COLO668 (cell line): ENCODE measurements at regions not wholly inside any gene's neighbourhood (a gene's known extent, or its start where the extent isn't known, plus 50 kb on each side); places are given as distances from the start of the nearest gene placed in this dataset.
"Not testable (repeated sequence)": the region's sequence is repeated elsewhere in the genome, so short reads cannot be mapped to it uniquely, and the experiment has no call there.

ENCODE experiments used
- DNase-seq: peaks from one replicate; lab custom pipeline; 2025; ENCODE audit not compliant: unreplicated experiment; lab: John Stamatoyannopoulos, UW

DNA sequence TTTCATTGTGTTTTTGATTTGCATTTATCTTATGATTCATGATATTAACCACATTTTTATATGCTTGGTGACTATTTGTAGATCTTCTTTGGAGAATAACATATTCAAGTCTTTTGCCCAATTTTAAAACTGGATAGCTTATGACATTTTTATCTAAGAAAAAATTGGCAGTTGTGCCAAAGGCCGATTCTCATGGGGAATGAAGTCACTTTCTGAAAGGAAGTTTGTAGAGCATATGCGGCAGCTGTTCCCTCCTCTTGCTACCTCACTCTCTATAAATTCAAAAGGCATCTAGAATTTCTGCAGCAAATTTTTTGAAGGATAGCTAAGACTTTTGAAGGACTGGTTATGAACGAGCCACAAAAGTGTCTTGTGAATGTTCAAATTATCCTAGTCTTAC is 2353.5 kb downstream of the ARAP2 start:
- no peak for DNase-seq

DNA sequence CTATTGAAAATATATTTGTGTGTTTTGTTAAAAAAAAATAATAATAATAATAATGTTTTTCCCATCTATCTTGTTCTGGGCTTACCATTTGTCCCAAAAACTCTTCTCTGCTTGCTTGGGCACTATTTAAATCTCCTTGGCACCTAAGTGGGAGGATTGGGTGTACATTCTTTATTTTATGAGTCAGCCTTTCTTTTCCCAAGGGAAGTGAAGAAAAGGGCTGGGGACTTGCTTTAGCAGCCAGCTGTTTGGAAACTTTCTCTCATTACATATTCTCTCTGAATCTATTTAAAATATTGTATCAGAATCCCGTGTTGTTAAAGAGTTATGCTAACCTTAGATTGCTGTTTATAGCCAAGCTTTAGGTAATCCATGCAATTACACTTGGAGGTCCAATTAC is 2332.4 kb downstream of the ARAP2 start:
- no peak for DNase-seq

DNA sequence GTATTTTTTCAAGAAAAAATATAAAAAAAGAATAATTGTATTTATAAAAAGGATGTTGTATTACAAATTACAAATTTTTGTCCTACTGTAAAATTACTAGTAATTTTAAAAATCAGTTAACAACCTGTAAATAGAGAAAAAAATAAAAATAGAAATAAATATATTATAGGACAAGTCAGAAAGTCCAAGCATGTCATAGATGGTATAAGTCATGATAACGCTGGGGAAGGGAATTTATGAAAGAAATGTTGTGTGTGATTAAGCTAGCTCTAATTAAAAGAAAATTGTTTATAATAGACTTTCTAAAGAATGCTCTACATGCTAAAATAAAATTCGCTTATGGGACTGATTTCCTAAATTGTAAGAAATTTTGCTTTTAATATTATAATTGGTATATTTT is 2329.9 kb downstream of the ARAP2 start:
- no peak for DNase-seq

DNA sequence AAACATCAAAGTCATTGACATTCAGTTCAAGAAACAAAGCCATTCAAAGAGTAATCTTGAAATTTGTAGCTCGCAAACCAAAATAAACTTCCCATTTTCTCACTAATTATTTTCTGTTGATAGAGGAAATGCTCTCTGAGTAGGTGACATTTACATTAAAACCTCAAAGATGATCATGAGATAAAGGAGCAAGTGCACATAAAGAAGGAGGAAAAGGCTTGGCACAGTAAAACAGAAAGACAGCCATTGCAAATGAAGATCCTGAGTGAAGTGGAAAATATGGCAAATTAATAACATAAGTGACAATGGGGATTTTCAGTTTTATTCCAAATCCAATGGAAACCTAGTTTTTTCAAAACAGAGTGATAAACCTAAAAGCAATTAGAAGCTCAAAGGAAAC is 2320.8 kb downstream of the ARAP2 start:
- no peak for DNase-seq

DNA sequence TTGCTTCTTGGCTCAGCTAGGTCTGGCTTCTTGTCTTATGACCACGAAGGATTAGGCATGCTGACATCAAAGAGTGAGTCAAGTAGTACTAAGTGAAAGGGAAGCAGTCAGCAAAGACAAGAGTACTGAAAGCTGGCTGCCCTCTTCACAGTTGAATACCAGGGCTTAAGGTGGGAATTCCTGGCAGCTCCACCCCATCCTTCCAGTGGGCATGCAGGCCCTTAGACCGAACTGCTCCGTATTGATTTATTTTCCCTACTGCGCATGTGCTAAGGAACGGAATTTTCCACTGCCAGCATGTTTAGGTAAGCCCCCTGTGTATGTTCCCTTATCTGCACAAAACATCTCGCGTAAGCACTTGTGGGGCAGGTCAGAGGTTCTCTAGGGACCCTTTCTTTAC is 2320.1 kb downstream of the ARAP2 start:
- no peak for DNase-seq

DNA sequence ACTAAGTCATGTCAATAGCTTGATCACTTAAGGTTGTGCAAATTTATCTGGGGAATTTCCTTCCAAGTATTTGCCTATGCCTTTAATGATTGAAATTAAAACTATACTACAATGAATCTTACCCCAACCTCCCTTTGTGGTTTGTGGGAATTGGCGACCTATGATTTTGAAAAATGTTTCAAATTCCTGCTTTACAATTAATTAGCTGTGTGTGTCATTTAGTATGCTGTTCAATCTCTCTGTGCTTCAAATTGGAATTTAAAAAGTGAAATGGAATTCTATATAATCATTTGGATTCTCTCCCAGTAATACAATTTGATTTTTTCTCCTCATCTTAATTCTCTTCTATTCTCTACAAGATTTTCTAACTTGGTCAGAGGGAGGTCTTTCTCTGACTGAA is 2319.5 kb downstream of the ARAP2 start:
- DNase-seq, result no peak

DNA sequence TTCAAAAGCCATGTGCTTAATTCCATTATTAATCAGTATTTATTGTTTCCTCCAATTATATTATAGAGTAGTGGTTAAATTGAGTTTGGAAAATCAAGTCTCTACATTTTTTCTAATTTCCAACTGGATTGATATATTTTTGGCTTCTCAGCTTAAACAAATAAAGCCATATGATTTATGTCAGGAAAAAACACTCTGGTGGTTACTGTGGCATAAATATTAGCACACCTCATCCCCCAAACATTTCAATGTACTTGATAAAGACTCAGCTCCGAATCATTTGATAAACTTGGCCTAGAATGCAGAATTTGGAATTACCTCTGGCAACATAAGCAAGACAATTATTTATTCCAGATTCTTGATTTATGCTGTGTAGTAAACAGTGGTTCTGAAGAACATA is 2313.8 kb downstream of the ARAP2 start:
- no peak for DNase-seq

DNA sequence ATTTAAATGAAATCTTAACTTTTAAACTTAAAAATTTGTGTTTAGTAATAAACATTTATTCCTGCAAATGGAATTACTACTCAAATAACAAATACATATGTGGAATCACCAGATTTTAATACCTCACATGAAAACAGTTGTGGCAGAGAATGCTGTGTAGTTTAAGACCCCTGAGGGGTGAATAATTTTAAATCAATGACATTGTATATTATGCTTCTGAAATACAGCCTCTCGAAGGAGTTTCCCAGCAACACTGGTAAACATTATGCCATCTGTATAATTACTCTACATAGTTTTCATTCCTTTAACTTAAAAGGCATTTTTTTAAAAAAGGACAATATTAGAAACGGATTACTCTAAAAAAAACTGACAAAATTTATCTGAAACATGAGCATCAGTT is 2313.3 kb downstream of the ARAP2 start:
- DNase-seq, result no peak

DNA sequence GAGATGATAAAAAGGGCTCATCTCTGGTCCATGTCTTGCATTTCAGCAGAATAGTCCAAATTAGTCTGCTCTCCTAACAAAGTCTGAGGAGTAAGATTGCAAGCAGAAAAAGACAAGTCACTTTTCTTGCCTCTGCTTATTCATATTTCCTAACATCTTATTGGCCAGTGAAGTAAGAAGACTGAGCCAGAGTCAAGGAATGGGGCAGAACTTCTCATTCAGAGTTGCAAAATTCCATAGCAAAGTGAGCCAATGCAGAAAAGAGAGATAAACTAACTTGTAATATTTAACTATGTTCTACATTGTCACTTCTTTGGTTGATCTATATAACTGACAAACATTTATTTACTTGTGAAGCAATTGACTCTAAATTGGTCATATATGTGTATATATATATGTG is 2304.0 kb downstream of the ARAP2 start:
- DNase-seq, result no peak

DNA sequence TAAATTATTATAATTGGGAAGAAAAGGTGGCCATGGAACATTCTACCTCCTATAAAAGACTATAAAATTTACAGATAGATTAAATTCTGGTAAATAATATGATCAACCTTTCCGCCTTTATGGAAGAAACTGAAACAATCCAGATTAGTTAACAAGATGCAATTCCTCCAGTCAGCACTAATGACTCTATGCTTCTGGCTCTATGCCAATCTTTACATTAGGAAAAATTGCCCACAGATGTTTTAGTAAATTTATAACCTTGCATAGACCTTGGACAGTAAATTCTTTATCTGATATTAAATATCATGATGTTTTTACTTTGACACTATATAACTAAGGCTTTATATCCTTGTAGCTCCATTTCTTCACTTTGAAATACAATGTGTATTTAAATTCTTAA is 2302.5 kb downstream of the ARAP2 start:
- DNase-seq, result no peak

DNA sequence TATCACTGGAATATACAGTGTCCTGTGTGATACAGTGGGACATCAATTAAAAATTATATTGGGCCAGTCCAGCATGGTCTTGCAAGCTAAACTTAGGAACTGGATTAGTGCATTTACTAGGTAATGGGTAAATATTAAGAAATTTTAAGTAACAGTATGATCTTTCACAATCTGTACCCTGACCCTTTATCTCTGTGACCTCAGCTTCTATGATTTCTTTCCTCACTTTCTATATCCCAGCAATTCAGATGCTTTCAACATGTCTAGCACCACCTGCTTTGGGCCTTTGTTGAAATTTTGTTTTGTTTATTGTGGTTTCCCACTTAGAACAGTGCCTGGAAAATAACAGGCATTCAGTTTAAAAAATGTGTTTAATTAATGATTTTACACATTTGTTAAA is 2295.4 kb downstream of the ARAP2 start:
- no peak for DNase-seq

DNA sequence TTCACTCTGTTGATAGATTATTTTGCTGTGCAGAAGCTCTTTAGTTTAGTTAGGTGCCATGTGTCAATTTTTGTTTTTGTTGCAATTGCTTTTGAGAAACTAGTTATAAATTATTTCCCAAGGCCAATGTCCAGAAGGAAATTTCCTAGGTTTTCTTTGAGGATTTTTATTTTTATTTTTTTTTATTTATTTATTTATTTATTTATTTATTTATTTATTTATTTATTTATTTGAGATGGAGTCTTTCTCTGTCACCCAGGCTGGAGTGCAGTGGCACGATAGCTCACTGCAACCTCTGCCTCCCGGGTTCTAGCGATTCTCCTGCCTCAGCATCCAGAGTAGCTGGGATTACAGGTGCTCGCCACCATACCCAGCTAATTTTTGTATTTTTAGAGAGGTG is 2290.5 kb downstream of the ARAP2 start:
- not testable (repeated sequence) for DNase-seq

DNA sequence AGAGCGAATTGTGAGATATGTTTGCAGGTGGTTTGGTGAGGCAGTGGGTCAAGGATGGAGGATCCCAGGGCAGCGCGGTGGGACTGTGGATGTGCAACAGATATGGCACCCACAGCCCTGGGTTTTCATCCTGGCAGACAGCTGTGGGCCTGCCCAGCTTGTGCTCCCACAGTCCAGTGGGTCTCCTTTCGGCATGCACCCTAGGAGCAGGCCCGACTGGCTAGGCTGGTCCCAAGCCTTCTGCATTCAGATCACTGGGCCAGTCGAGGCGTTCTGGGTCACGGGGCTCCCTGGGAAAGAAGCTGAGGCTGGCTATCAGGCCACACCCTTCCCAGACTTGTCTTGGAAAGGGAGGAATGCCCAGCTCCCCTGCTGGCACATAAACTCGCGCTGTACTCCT is 2289.6 kb downstream of the ARAP2 start:
- no peak for DNase-seq

DNA sequence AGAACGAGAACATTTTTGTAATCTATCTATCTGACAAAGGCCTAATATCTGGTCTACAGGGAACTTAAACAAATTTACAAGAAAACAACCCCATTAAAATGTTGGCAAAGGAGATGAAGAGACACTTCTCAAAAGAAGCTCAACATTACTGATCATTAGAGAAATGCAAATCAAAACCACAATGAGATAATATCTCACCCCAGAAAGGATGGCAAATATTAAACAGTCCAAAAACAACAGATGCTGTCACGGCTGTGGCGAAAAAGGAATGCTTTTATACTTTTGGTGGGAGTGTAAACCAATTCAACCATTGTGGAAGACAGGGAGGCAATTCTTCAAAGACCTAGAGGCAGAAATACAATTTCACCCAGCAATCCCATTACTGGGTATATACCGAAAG is 2284.8 kb downstream of the ARAP2 start:
- no peak for DNase-seq

DNA sequence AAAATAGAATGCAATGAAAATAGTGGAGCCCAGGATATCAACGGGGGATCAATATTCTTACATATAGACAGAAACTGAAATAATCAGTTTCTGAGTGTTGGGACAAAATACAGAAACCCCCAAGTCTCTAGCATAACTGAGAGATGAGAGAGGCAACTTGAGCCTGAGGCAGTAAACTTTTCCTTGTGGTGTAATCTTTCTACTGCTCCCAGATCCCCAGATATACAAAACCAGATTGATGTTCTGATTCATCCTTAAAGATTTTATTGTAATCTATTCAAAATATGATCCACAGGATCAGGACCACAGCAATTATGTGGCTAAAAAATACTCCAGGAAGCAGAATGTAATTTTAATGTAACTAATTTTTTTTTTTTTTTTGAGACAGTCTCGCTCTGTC is 2282.6 kb downstream of the ARAP2 start:
- no peak for DNase-seq

DNA sequence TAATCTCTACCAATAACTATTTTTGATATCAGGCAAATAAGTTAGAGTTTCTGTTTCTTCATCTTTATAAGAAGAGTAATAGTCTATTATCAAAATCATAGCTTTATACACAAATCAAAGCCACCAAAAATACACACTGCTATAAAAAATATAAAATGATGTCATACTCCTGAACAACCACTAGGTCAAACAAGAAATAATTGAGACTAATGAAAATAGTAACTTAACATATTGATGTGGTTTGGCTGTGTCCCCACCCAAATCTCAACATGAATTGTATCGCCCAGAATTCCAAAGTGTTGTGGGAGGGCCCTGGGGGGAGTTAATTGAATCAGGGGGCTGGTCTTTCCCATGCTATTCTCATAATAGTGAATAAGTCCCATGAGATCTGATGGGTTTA is 2277.5 kb downstream of the ARAP2 start:
- DNase-seq, result no peak

DNA sequence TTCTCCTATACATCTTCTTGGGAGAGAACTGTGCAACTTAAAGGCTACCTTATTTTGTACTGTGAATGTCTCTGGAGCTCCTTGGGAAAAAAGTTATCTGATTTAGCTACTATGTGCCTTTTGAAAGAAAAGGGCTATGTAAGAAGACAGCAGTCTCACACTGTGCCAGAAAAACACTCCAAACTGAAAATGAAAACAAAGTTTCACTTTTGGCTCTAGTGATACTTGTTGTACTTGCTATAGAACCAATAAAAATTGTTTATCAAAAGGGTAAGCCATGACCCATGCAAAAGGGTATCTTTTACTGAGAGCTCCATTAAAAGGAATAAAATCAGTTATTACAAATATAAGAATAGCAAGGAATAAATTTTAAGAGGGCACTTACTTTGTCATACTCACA is 2270.0 kb downstream of the ARAP2 start:
- DNase-seq, result no peak

DNA sequence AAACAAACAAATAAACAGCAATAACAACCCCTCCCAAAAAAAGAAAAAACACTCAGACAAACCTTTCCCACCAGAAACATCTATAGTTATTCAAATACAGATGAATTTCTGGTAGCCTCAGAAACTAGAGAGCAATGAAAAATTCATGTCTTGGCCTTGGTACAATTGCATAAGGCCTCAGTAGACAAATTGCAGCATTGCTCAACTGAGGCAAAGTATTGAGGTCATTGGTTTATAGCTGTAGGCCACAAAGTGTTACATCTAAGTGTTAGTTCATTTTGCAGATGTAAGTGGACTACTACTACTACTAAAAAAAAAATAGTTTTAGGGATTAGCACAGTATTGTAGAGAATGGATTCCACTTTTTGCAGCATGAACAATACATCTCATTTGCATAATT is 2268.3 kb downstream of the ARAP2 start:
- DNase-seq, result no peak

DNA sequence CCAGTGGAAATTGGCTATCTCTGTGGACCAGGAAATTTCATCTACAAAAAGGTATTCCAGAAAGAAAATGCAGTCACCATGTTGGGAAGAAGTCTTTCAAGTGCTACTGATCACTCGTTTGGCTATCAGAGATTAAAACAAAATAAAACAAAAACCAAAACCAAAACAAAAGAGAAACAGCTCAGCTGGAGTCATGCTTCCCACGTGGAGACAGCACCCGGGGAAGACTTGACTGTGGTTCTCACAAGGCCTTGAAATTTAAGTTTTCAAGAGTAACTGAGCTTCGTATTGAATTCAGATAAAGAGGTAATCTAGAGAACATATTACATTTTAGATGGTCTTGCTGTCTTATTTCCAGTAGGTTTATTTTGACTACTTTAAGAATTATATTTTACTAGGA is 2264.5 kb downstream of the ARAP2 start:
- not testable (repeated sequence) for DNase-seq

DNA sequence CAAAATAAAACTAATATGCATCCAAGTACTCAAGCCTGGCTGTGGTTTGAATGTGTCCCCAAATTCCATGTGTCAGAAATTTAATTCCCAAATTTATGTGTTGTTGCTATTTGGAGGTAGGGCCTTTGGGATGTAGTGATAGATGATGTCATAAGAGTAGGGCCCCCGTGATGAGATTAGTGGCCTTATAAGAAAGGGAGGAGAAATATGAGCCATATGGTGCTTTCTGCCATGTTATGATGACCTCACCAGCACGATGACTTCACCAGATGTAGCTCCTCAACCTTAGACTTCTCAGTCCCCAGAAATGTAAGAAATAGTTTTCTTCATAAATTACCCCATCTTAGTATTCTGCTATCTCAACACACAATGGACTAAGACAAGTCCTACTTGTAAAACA is 2264.0 kb downstream of the ARAP2 start:
- no peak for DNase-seq

DNA sequence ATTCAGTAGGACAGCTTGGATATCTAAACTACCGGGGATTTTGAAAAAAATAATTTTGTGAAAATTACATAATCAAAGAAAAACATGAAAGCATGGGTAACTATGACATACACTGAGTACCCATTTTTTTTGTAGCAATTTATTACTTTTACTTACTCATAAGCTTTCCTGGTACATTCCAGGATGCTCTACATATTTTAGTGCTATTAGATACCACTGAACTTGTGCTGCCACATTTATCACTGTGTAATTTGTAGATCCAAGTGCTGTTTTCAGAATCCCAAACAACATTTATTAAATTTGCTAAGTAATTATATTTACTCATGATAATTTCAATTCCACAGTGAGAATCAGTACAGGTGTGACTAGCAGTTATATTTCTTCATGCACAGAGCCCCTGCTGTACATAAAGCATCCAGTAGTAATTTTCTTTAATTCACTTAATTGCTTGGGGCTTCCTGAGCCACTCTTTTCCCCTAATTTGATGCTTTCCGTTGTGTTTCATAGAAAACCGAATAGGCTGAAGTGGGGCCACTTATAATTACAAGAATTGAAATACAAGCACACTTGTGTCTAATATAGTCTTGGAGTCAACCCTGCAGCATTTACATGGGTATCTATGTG is 2254.4 kb downstream of the ARAP2 start:
- DNase-seq, result no peak

DNA sequence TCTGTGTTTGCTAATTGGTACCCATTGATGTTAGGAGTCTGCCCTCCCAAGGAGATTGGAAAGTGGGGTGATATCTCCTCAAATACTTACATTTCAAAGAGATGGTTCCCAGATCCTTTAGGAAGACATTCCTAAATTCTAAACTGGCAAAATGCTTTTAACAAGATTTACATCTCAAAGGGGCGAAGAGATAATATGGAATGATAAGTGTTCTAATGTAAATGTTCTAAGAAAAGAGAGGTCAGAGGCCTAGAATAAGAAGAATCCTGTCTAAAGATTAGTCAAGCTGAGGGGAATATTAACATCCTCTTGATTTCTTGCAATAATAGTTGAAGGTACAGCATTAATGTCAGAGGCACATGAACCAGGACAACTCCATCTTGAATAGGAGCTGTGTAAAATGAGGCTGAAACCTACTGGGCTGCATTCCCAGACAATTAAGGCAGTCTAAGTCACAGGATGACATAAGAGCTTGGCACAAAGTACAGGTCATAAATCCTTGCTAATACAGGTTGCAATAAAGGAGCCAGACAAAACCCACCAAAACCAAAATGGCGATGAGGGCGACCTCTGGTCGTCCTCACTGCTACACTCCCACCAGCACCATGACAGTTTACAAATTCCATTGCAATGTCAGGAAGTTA is 2248.1 kb downstream of the ARAP2 start:
- no peak for DNase-seq

DNA sequence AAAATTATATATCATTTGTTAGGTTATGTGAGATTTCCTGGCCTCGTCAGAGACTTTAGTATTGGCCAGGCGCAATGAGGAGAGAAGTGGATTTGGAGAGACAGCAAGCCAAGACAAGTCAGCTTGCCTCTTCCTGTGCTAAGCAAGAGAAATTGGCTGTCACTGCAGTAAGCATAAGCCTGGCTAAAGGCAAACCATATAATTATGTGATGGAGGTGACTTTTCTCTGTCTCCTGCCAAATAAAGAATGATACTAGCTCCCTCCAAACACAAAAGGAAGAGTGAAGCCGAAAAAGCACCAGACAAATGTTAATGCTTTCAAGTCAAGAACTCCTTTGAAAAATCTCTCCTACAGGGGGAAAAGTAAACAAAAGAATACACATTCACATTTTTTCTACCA is 2246.0 kb downstream of the ARAP2 start:
- no peak for DNase-seq
